Lung (tissue), 11 donors: ENCODE measurements at regions not wholly inside any gene's neighbourhood (a gene's known extent, or its start where the extent isn't known, plus 50 kb on each side); places are given as distances from the start of the nearest gene placed in this dataset.

Experiments
- ATAC-seq: fragments of 200-7000 bp; cut with Tn5 transposase; one replicate; pipeline ENCODE4 v1.9.1; 2020; ENCODE audit warnings: moderate number of reproducible peaks; ENCODE audit not compliant: insufficient read depth, low FRiP score
- DNase-seq, 3 donors: peaks; one replicate each; pipeline ENCODE4 v3.0.0-alpha.2; 2013 to 2017
- H3K27ac ChIP-seq, 2 donors: one replicate each; pipeline ENCODE4 v1.5.1; 2013; ENCODE audit warnings: mild to moderate bottlenecking in 2 of 2, moderate library complexity in 2 of 2, control low read depth in 1 of 2, inconsistent platforms in 1 of 2, low read depth in 1 of 2, low read length in 1 of 2
- H3K27me3 ChIP-seq, 3 donors: one replicate each; pipeline ENCODE4 v1.5.1; 2013; ENCODE audit warnings: low read length in 2 of 3; ENCODE audit not compliant: control insufficient read depth in 3 of 3, insufficient read depth in 3 of 3
- H3K36me3 ChIP-seq, 4 donors: one replicate each; pipeline ENCODE4 v1.5.1; 2013; ENCODE audit warnings: low read length in 4 of 4, mild to moderate bottlenecking in 1 of 4, moderate library complexity in 1 of 4; ENCODE audit not compliant: control insufficient read depth in 4 of 4, insufficient read depth in 4 of 4
- H3K4me1 ChIP-seq, 5 donors: one replicate each; pipeline ENCODE4 v1.5.1; 2013; ENCODE audit warnings: low read length in 5 of 5, mild to moderate bottlenecking in 2 of 5, moderate library complexity in 1 of 5; ENCODE audit not compliant: control insufficient read depth in 5 of 5, insufficient read depth in 5 of 5
- H3K4me3 ChIP-seq: one replicate; pipeline ENCODE4 v1.5.1; 2013; ENCODE audit warnings: mild to moderate bottlenecking, control low read depth, moderate library complexity
- H3K9ac ChIP-seq, 2 donors: one replicate each; pipeline ENCODE4 v1.5.1; 2013; ENCODE audit warnings: low read length in 2 of 2, control low read depth in 1 of 2; ENCODE audit not compliant: insufficient read depth in 1 of 2
- H3K9me3 ChIP-seq, 4 donors: one replicate each; pipeline ENCODE4 v1.5.1; 2013; ENCODE audit warnings: low read length in 3 of 4, mild to moderate bottlenecking in 1 of 4, moderate library complexity in 1 of 4; ENCODE audit not compliant: control insufficient read depth in 4 of 4, insufficient read depth in 3 of 4
- CTCF ChIP-seq: IDR thresholded peaks from 2 replicates; pipeline ENCODE4 v1.5.1; 2012; ENCODE audit warnings: mild to moderate bottlenecking; ENCODE audit errors: control extremely low read depth, extremely low read depth
- WGBS, 2 donors: extraction: QIAGEN DNeasy Blood & Tissue Kit; methylation state at CpG; one replicate each; pipeline ENCODE4 v1.1.7; 2013; 5-methylcytosine and 5-hydroxymethylcytosine counted together
- donor health status: control.
- donor health status: control.
- donor health status: Bipolar disorder and iron deficiency.
- donor health status: healthy.
- donor health status: DM: yes; HTN: yes; CAD: no.

- Histone ChIP-seq H3K4me3 (no peak overlapping the region), H3K36me3 (no peaks in the 10 kb centered on the region), H3K27me3 (no peaks in the 10 kb centered on the region), H3K4me1 (no peaks in the 10 kb centered on the region), H3K9me3 (no peaks in the 10 kb centered on the region), H3K27ac (no peak overlapping the region), H3K9ac (no peak overlapping the region)
- ATAC-seq: no peak
- no peak for TF ChIP-seq CTCF
- no peak for DNase-seq
- 70 to 81% methylated on average over 4 of the region's 4 CpGs for WGBS, 2 donors
These were observed 131.3 kb upstream of the RAP1B start for GRCh38 chr12:68479261-68479895.

GRCh38 chr12:68479896-68480291 lies 130.8 kb upstream of the RAP1B start:
- H3K4me3 ChIP-seq: no peak overlapping the region
- WGBS, 2 donors: 85 to 91% methylated on average over 2 of the region's 2 CpGs
- H3K36me3 ChIP-seq: no peaks in the 10 kb centered on the region
- ATAC-seq (no peak), DNase-seq (no peak)
- H3K27ac ChIP-seq: no peak overlapping the region
- no peaks in the 10 kb centered on the region for H3K9me3 ChIP-seq
- H3K4me1 ChIP-seq: no peaks in the 10 kb centered on the region
- H3K27me3 ChIP-seq: no peaks in the 10 kb centered on the region
- TF ChIP-seq CTCF: no peak
- H3K9ac ChIP-seq: no peak overlapping the region

- Histone ChIP-seq H3K4me3 (no peak overlapping the region), H3K27ac (no peak overlapping the region), H3K4me1 (no peaks in the 10 kb centered on the region), H3K27me3 (no peaks in the 10 kb centered on the region), H3K9me3 (no peaks in the 10 kb centered on the region), H3K36me3 (no peaks in the 10 kb centered on the region), H3K9ac (no peak overlapping the region)
- TF ChIP-seq CTCF: no peak
- ATAC-seq (no peak), DNase-seq (no peak)
These were observed 130.2 kb upstream of the RAP1B start for GRCh38 chr12:68480526-68480925.
